GM21717 (cell line): ENCODE measurements at regions not wholly inside any gene's neighbourhood (a gene's known extent, or its start where the extent isn't known, plus 50 kb on each side); places are given as distances from the start of the nearest gene placed in this dataset.
"Not testable (repeated sequence)": the region's sequence is repeated elsewhere in the genome, so short reads cannot be mapped to it uniquely, and the experiment has no call there.

ENCODE experiments used
- ATAC-seq: cut with Tn5 transposase; IDR thresholded peaks from one replicate; pipeline ENCODE4 v1.9.1; 2021; ENCODE audit warnings: mild to moderate bottlenecking, moderate library complexity; ENCODE audit not compliant: unreplicated experiment

- ATAC-seq: not testable (repeated sequence)
These were observed 51.2 kb upstream of the MB21D2 start for GRCh38 chr3:192968901-192969300.

GRCh38 chr3:192980632-192981031 is 63.0 kb upstream of the MB21D2 start:
- ATAC-seq: no peak

- no peak for ATAC-seq
These were observed 68.7 kb upstream of the MB21D2 start for GRCh38 chr3:192986379-192986778.

DNA sequence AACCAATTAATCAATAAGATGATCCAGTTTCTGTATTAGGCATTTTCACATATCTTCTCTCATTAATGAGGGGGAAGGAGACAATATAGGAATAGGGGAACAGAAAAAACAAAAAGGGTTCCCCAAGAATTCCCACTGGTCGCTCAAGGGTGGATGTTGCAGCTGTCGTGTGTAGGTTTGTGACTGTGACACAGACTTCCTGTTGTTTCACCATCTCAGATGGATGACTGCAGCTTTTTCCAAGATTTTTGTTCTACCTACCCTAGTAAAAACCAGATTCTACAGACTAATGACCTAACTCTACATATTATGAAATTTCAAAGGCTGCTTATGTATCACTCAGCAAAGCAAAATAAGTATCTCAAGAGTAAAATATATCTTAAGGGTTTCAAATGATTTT is 73.7 kb upstream of the MB21D2 start:
- no peak for ATAC-seq

DNA sequence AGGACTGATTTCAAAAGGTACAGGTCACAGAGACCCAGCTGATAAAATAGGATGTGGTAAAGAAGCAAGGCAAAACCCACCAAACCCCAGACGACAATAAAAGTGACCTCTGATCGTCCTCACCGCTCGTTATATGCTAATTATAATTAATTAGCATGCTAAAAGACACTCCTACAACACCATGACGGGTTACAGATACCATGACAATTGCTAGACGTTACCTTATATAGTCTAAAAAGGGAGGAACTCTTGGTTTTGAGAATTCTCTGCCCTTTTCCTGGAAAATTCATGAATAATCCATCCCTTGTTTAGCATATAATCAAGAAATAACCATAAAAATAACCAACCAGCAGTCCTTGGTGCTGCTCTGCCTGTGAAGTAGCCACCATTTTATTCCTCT is 74.7 kb upstream of the MB21D2 start:
- ATAC-seq: no peak

DNA sequence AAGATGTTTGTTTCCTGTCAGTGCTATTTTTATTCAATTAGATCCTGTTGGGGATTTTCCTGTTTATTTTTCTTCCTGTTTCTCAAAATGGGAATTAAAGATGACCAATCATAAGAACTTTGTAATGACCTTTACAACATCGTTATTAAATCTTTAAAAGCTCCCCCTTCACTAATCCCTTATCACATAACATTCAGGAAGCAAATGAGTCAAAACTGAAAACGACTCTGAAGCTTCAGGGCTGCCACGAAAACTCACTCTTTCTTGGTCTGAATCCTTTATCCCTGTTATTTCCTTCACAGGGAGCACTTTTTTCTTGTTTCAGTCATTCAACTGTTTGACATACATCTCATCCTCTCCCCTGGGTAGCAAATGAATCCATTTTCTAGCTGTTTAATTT is 75.8 kb upstream of the MB21D2 start:
- no peak for ATAC-seq

DNA sequence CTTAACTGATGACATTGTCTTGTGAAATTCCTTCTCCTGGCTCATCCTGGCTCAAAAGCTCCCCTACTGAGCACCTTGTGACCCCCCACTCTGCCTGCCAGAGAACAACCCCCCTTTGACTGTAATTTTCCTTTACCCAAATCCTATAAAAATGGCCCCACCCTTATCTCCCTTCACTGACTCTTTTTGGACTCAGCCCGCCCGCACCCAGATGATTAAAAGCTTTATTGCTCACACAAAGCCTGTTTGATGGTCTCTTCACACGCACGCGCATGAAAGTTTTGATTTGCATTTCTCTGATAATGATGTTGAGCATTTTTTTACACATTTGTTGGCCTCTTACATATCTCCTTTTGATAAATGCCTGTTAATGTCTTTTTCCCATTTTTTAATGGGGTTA is 83.5 kb upstream of the MB21D2 start:
- ATAC-seq: not testable (repeated sequence)

DNA sequence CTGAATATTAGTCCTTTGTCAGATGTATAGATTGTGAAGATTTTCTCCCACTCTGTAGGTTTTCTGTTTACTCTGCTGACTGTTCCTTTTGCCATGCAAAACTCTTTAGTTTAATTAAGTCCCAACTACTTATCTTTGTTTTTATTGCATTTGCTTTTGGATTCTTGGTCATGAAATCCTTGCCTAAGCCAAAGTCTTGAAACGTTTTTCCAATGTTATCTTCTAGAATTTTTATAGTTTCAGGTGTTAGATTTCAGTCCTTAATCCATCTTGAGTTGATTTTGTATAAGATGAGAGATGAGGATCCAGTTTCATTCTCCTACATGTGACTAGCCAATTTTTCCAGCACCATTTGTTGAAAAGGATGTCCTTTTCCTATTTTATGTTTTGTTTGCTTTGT is 86.0 kb upstream of the MB21D2 start:
- ATAC-seq: not testable (repeated sequence)

DNA sequence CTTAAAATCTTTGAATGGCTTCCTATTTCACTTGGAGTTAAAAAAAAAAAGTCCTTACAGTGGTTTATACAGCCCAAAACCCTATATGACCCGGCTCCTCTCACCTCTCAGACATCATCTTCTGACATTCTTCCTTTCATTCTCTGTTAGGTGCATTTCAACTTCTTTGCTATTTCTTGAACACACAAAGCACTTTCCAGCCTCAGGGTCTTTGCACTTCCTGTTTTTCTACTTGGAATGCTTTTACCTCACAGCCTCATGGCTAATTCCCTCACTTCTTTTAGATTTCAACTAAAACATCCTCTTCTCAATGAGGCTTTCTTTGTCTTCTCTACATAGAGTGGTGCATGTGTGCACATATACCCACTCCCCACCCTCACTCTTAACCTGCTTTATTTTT is 91.0 kb upstream of the MB21D2 start:
- no peak for ATAC-seq

DNA sequence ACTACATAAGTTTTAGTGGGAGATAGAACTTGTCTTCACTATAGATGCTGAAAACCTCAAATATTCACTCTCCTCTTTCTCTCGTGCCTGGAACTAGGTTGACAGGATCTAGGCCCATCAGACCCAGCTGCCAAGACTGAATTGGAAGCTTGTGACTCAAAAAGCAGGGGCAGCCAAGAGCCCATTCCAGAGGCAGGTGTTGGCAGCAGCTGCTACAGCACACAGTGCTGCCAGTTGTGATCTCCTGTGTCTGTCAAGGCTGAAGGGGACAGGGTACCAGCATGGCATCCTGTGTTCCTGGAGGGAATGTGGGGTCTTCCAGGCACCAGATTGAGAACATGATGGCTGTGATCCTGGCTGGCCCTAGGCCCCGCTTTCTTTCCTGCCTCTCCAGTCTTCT is 92.5 kb upstream of the MB21D2 start:
- ATAC-seq: no peak

DNA sequence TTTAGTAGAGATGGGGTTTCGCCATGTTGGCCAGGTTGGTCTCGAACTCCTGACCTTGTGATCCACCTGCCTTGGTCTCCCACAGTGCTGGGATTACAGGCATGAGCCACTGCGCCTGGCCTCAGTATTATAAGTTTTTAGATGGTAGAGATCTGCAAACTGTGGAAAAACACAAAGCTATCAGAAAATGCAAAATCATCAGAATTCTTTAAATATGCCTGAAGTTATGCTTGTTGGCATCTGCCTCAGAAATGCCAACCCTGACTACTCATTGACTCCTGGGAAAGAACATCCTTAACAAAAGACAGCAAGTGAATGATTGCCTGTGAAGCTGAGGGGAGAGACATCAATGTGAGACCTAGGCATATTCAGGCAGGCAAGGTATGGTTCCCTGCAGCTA is 94.3 kb upstream of the MB21D2 start:
- ATAC-seq: no peak

DNA sequence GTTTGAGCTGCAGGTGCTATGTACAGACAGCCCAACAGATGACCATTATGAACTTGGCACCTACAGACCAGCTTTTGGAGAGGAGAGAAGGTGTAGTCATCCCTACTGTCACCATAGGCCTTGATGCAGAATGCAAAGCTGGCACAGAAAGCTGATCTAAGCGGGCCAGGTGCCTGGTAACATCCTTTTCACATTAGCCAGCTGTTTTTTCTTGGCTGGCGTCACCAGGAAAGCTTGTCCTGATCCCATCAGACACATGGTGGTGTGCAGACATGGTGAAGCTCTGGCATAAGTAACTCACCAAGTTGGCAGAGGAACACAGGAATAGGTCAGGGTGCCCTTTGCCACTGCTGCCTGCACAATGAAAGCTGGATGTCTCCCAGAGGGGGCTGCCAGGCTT is 97.2 kb upstream of the MB21D2 start:
- ATAC-seq: no peak

- ATAC-seq: no peak
These were observed 98.8 kb upstream of the MB21D2 start for GRCh38 chr3:193016437-193016901.

DNA sequence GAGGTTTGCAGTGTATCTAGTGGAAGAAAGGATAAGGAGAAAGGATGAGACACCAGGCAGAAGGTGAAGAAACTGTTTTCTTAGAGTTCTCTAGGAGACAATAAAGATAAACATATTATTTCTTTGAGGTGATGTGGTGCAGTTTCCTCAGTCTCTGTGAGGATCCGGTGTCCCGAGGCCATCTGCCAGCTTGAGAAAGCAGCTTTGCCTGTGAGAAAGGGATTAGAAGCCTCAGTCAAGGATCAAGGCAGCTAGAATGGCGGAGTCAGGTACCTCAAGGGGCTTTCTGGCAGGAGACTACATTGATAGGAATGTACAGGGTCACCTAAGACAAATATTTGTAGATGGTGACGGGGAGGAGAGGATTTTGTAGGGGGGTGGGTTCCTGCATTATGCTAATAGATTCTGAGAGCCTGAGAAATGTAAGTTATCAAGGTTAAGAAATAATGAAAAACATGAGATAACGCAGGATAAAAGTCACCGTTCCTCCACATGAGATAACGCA is 103.9 kb upstream of the MB21D2 start:
- ATAC-seq: no peak

DNA sequence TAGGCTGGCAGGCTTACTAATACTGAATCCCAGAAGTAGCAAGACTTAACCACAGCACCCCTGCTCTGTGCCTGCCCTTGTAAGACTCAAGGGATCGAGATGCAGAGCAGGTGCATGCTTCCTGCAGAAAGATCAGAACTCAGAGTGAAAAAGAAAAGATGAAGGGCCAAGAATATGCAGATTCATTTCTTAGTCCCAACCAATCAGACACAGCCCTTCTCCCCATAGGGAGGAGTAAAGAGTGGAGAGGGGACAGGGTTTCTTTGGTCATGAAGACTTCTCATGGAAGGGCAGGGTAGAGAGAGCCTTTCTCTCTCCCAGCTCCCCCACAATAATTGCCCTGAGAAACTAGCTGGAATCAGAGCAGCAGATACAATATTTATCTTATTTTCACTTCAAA is 105.6 kb upstream of the MB21D2 start:
- ATAC-seq: no peak

GRCh38 chr3:193028258-193028657 is 110.6 kb upstream of the MB21D2 start:
- ATAC-seq: no peak

DNA sequence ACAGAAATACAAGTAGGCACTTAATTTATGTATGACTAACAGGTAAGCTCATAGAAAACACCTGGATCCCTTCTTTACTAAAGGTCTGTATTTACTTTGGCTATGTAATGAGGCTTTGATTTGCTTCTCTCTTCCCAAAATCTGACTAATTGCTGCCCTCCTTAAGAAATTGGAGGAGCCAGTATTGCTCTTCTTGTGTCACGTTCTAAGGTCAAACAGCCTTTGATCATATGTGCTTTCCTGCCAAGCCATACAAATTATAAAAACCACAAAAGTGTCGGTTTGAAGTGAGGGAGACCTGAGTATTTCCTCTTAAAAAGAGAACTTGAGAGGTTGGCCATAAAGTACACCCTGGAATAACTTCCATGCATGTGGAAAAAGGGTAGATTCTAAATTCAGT is 112.1 kb upstream of the MB21D2 start:
- no peak for ATAC-seq

GRCh38 chr3:193030276-193030675 is 112.6 kb upstream of the MB21D2 start:
- no peak for ATAC-seq

GRCh38 chr3:193031911-193032310 is 114.3 kb upstream of the MB21D2 start:
- no peak for ATAC-seq

DNA sequence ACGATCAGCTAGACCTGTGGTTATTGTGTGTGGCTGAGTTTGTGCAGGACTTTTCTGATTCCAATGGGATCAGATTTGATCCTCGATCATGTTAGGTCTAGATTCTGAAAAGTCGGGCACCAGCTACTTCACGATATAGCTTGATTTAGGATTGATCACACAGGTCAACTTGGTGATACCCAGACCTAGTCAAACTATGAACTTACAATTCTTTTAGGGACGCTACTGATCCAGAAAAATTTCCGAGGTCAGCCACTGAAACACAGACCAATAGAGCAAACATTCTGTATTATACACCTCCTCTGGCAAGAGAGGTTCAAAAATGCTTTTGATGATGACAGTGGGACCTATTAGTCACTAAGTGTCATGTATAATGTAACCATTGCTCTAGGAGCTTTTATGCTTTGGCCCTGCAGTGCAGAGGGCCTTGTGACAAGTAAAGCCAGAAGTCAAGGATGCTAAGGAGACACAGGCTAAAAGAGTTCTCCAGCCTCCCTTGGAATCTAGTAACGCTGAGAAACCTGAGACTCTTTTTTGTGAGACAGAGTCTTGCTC is 115.6 kb upstream of the MB21D2 start:
- no peak for ATAC-seq

DNA sequence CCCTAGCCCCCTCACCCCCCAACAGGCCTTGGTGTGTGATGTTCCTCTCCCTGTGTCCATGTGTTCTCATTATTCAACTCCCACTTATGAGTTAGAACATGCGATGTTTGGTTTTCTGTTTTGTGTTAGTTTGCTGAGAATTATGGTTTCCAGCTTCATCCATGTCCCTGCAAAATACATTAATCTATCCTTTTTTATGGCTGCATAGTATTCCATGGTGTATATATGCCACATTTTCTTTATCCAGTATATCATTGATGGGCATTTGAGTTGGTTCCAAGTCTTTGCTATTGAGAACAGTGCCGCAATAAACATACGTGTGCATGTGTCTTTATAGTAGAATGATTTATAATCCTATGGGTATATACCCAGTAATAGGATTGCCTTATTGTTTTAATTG is 120.2 kb upstream of the MB21D2 start:
- not testable (repeated sequence) for ATAC-seq

GRCh38 chr3:193039058-193039457 is 121.4 kb upstream of the MB21D2 start:
- no peak for ATAC-seq
